Activated naive CD4-positive, alpha-beta T cell treated with anti-CD3 and anti-CD28 coated beads, Interleukin-2, amount 50 U/mL, for 72 hours (primary cell): ENCODE measurements at regions not wholly inside any gene's neighbourhood (a gene's known extent, or its start where the extent isn't known, plus 50 kb on each side); places are given as distances from the start of the nearest gene placed in this dataset.

Experiments used
- ATAC-seq, 2 donors: fragments of 150-1000 bp; cut with Tn5 transposase; 2 replicates each; pipeline ENCODE4 v1.10.0; 2021; ENCODE audit warnings: mild to moderate bottlenecking in 2 of 2, moderate library complexity in 2 of 2
- DNase-seq, 2 donors: peaks; one replicate each; pipeline ENCODE4 v3.0.0; 2021 to 2022; ENCODE audit warnings: low spot score in 2 of 2
- H3K27ac Mint-ChIP-seq, 2 donors: one replicate each; pipeline ENCODE4 v1.8.0; 2022; ENCODE audit warnings: mild to moderate bottlenecking in 2 of 2, mixed read lengths in 2 of 2
- H3K36me3 Mint-ChIP-seq, 2 donors: one replicate each; pipeline ENCODE4 v1.8.0; 2022; ENCODE audit warnings: mixed read lengths in 2 of 2
- H3K9me3 Mint-ChIP-seq, 2 donors: one replicate each; pipeline ENCODE4 v1.8.0; 2022; ENCODE audit warnings: mixed read lengths in 2 of 2

DNA sequence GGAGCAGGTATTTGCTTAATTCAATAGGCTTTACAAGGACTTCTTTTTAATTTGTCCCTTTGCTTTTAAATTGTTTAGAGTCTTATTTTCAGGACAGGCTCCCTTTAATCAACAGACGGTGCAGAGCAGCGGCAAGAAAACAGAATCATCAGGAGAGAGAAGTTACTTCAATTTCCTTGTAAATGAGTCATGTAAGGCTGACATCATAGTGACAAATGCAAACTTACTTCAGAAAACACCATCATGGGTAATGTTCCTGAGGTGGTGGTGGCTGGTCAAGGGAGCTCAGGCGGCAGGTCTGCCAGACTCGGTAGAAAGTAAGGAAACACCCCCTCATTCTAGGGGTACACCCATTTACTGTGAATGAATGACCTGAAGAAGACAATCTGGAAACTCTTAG lies 395.1 kb downstream of the FBXO15 start:
- no peak for ATAC-seq
- DNase-seq: no peak
- H3K36me3 Mint-ChIP-seq: no peaks in the 10 kb centered on the region
- H3K27ac Mint-ChIP-seq: no peak overlapping the region
- peaks cover 0 to 3% of the 10 kb centered on the region in 2 donors for H3K9me3 Mint-ChIP-seq

DNA sequence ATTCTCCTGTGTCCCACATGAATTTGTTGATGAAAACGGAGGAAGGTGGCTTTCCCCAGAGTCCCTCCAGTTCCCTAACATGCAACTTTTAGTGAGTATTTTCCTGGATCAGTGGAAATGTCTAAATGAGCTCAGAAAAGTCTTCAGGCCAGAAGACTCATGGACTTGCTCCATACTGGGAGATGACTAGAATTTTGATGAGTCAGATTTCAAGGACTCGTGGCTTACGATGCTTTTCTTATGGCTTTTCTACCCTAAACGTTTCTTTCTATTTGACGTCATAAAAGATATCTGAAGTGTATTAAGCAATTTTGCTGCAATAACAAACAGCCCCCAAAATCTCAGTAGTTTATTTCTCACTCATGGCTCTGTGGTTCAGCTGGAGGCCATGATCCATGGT lies 397.6 kb downstream of the FBXO15 start:
- Mint-ChIP-seq H3K36me3 (no peaks in the 10 kb centered on the region), H3K27ac (no peak overlapping the region), H3K9me3 (no peaks in the 10 kb centered on the region)
- no peak for DNase-seq
- no peak for ATAC-seq

DNA sequence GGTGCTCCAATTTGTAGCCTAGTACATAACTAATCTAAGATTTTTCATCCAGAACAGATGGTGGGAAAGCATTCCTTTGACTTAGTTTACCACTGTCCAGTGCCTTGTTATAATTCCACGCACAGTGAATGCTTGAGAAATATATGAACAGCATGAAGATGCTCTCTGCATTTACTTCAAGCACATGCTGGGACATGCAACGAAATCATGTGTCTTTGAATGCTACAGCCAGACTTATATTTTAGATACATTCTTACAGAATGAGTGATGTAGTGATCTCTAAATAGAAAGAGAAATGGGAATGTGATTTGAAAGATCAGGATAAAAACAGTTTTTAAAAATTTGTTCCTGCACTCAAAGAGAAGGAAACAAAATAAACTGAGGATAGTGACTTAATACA lies 398.3 kb downstream of the FBXO15 start:
- Mint-ChIP-seq H3K9me3 (no peaks in the 10 kb centered on the region), H3K27ac (no peak overlapping the region), H3K36me3 (no peaks in the 10 kb centered on the region)
- DNase-seq: no peak
- ATAC-seq: no peak

DNA sequence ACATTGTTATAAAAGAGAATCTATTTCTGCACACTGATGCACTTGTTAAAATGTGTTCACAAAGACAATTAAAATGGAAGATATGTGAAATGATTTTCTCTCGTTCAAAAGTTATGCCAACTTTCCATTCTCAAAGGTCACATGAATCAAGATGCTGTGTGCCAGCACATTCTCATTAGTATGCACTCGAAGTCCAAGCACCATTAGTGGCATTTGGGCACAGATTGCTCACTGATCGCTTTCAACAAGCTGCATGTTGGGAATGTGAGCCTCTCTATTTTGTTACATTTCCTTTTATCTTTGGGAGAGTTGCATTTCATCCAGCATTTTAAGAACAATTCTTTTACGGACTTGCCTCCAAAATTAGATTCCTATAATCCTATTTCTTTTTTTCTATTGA lies 398.9 kb downstream of the FBXO15 start:
- DNase-seq (no peak), ATAC-seq (no peak)
- peaks cover 0 to 2% of the 10 kb centered on the region in 2 donors for H3K9me3 Mint-ChIP-seq
- H3K36me3 Mint-ChIP-seq: no peaks in the 10 kb centered on the region
- no peak overlapping the region for H3K27ac Mint-ChIP-seq

DNA sequence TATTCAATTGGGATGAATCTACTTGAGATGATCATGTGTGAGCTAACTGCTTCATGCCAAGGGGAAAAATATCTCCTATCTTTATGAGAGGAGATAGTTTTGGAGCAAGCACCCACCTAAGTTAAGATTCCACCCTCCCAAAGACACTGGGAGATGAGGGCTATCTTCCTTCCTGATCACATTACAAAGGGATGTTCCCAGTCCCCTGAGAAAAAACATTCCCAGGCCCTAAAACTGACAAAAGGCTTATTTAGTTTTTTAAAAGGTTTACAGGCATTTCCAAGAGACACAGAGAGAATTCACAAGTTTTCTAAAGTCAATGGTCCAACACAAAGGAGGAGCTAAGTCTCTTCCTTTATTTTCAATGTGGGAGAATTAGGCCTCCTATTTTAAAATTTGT lies 401.5 kb downstream of the FBXO15 start:
- H3K27ac Mint-ChIP-seq: no peak overlapping the region
- no peak for DNase-seq
- no peak for ATAC-seq
- H3K36me3 Mint-ChIP-seq: no peaks in the 10 kb centered on the region
- peaks cover 0 to 3% of the 10 kb centered on the region in 2 donors for H3K9me3 Mint-ChIP-seq

DNA sequence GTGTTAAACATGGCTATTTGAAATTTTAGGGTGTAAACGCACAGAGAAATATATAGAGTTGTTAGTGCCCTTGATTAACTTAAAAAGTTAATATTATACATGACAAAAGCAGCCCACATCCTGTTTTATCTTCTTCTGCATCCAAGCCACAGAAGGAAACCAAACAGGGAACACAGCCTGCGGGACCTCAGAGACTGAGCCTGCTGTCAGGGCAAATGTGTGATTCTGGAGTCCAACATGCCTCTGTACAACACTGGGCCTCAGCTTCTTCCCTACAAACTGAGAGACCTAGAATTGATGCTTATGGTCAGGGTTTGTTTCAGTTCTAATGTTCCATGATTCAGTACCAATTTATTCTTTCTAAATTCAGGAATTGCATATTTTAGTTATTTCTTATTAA lies 404.7 kb downstream of the FBXO15 start:
- H3K36me3 Mint-ChIP-seq: no peaks in the 10 kb centered on the region
- no peak for DNase-seq
- H3K27ac Mint-ChIP-seq: no peak overlapping the region

DNA sequence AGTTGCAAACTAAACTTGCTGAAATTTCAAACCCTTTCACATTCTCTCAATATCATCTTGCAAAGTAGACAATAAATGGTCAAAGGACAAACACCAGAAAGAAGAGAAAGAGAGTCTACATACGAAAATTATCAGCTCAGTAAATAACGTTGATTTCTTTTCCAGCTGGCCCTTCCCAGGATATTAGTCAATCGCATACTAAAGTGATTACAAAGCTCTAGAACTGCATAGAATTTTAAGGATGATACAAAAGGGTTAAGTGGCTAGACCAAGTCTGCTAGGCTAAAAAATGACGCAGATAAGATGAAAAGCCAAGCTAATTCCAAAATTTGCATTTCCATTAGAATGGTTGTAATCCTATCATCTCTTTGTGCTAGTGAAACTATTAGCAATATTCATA lies 405.7 kb downstream of the FBXO15 start:
- DNase-seq (no peak), ATAC-seq (no peak)
- Mint-ChIP-seq H3K27ac (no peak overlapping the region), H3K9me3 (peaks cover 0 to 3% of the 10 kb centered on the region in 2 donors), H3K36me3 (no peaks in the 10 kb centered on the region)

More for the DNA sequence above, 404.7 kb downstream of the FBXO15 start:
- ATAC-seq: no peak
- H3K9me3 Mint-ChIP-seq: peaks cover 0 to 3% of the 10 kb centered on the region in 2 donors

DNA sequence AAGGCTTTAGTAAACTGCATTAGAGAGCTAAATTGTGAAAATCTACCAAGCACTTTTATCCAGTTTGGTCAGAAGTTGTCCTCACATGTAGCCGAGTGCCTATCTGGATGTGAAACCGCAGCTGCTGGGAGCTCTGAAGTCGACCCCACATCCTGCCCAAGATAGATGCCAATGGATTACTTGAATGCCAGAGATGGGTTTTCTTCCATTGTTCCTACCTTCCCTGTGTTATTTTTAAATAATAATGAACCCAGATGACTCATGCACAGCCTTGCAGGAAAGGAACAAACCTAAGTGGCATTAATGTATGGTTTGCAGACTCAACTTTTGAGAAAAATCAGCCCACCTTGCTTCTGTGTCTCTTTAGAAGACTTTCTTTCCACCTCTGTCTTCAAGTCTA lies 408.5 kb downstream of the FBXO15 start:
- DNase-seq (no peak), ATAC-seq (no peak)
- Mint-ChIP-seq H3K36me3 (no peaks in the 10 kb centered on the region), H3K27ac (no peak overlapping the region), H3K9me3 (peaks cover 0 to 9% of the 10 kb centered on the region in 2 donors)

DNA sequence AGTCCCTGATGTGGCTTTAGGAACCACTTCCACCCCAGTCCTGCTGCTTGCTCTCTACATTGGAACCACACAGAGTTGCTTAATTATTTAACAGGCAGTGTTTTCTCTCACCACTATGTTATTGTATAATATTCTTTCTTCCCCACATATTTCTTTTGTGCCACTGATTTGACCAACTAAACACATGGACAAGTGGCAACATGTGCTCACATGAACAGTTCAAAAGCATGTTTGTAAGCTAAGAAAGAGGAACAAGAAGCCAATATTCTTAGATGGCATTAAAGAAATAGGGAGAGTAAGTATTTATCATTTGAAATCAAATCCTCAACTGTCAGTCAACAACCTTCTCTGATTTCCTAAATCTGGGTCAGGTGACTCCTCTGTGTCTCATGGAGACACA lies 409.6 kb downstream of the FBXO15 start:
- Mint-ChIP-seq H3K36me3 (no peaks in the 10 kb centered on the region), H3K9me3 (peaks cover 0 to 6% of the 10 kb centered on the region in 2 donors), H3K27ac (no peak overlapping the region)
- DNase-seq: no peak
- ATAC-seq: no peak

DNA sequence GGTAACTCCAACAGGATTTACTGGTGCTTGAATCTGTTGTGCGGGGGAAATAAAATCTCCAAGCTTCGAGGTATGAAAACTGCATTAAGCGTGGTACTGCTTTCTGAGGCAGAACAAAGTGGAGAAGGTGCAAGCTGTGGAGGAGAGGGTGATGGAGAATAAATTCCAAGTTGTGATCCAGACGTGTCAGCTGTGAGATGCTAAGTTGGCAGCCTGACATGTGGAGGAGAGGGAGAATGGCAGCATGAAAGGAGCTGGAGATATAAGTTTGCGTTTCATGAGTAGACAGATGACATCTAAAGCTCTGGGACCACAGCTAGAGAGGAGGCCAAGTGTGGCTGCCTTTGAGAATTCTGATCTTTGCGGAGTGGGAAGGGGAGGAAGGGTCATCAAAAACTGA lies 411.8 kb downstream of the FBXO15 start:
- no peak for DNase-seq
- H3K27ac Mint-ChIP-seq: no peak overlapping the region
- H3K36me3 Mint-ChIP-seq: no peaks in the 10 kb centered on the region
- peaks cover 7 to 10% of the 10 kb centered on the region in 2 donors for H3K9me3 Mint-ChIP-seq
- ATAC-seq: no peak

DNA sequence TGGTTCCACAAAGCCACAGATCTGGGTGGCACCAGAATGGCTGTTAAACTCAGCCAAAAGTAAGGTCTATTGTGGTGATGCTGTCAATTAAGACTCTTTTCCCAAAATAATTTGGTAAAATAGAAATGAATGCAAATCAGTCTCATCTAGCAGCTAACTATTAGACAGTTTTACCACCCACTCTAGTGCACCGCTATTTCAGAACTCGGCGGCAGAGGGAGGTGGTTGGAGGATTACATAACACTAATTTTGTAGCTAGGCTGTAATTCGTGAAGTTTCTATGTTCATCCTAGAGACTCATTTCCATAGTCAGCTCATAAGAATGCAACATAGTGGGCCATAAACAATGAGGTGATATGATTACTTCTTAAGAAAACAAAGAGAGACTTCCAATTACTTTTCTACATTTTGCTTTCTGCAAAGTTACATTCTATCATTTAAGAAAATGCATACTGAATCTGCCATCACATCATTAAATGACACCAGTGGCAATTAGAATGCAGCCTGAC lies 413.8 kb downstream of the FBXO15 start:
- ATAC-seq (no peak), DNase-seq (no peak)
- no peak overlapping the region for H3K27ac Mint-ChIP-seq
- H3K9me3 Mint-ChIP-seq: peaks cover 9 to 11% of the 10 kb centered on the region in 2 donors
- H3K36me3 Mint-ChIP-seq: no peaks in the 10 kb centered on the region

DNA sequence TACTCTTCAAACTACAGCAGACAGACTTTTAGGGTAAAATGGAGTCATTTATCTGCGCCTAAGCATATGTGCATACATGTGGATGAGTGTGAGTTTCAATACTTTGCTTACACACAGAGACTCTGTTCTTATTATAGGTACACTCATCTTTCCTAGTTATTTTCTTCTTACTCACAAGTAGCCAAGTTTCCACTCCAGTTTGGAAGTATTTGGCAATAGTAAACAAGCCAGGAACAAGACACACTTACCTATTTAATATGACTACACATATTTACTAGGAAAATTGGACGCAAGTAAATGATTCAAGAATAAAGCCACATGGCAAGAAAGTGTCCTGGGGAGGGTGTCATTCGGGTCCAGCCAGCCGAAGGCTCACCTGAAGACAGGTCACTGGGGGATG lies 414.3 kb downstream of the FBXO15 start:
- no peak for ATAC-seq
- DNase-seq: no peak
- H3K27ac Mint-ChIP-seq: no peak overlapping the region
- no peaks in the 10 kb centered on the region for H3K36me3 Mint-ChIP-seq
- peaks cover 9 to 11% of the 10 kb centered on the region in 2 donors for H3K9me3 Mint-ChIP-seq

DNA sequence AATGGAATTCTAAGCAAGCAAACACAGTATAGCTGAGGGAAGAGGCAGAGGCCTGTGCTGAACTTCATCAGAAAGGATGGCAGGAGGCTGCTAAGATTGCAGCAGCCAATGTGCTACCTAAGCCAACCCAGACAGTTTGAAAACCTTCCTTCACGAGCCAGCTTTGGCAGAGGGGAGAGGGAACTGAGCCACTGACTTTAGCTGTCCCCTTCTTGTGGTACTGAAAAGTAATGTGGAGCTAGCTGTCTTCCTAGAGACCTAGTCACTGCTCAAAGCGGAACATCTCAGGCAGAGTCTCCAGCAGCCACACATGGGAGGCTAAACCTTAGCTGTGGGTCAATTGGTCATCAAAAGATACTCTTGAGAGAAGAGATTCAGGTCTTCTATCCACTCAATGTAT lies 419.0 kb downstream of the FBXO15 start:
- no peak for ATAC-seq
- H3K36me3 Mint-ChIP-seq: no peaks in the 10 kb centered on the region

DNA sequence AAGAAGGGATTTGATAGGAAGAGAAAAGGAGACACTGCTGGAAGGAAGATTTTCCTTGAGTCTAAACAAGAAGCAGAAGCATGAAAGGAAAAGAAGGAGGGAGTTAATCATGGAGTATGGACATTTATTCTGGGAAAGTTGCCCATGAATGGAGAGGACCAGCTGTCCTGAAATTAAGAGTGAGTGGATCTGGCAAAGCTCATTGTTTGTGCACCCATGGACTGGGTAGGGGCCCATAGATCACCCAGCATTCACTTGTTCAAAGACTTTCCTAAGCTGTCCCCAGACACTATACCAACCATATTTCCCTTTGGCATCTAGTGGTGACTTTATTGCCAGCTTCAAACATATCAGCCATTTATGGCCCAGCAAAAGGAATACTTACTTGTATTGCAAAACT lies 422.7 kb downstream of the FBXO15 start:
- H3K9me3 Mint-ChIP-seq: peaks cover 0 to under 1% of the 10 kb centered on the region in 2 donors
- H3K27ac Mint-ChIP-seq: no peak overlapping the region
- ATAC-seq (no peak), DNase-seq (no peak)
- no peaks in the 10 kb centered on the region for H3K36me3 Mint-ChIP-seq

More for the DNA sequence above, 419.0 kb downstream of the FBXO15 start:
- no peak for DNase-seq
- no peak overlapping the region for H3K27ac Mint-ChIP-seq
- peaks cover 5 to 9% of the 10 kb centered on the region in 2 donors for H3K9me3 Mint-ChIP-seq

DNA sequence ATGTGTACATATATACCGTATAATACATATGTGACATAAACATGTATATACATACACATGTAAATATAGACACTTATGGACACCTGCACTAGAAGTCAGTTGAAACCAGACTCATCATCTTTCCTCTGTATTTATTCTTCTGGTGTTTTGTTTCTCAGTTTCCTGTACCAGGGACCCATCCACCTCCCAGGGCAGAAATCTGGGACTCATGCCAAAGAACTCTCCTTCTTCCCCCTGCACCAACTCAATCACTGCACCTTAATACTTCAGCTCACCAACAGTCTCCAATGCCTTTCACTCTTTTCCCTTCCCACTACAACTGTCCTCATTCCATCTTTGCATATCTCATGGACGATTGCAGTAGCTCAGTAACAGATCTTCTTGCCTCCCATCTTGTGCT lies 428.0 kb downstream of the FBXO15 start:
- no peak for DNase-seq
- ATAC-seq: no peak
- Mint-ChIP-seq H3K9me3 (peaks cover 0 to 16% of the 10 kb centered on the region in 2 donors), H3K36me3 (no peaks in the 10 kb centered on the region), H3K27ac (no peak overlapping the region)

DNA sequence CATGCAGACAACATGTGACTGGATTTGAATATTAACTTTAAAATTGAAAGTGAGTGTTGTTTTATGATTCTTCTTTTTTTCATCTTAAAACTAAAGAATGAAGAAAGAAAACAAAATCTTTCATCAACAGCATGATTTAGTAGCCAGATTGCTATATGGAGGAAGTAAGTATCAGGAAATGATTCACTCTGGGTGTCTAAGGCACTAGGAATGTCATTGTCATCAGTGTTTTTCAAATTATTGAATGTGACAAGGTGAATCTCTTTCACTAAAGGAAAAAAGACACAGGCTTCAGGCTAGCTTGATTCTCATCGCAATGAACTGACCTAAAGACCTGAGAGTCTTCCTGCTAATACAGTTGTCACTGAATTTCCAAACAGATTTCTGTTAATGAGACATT lies 430.1 kb downstream of the FBXO15 start:
- no peaks in the 10 kb centered on the region for H3K36me3 Mint-ChIP-seq
- peaks cover 0 to 16% of the 10 kb centered on the region in 2 donors for H3K9me3 Mint-ChIP-seq
- H3K27ac Mint-ChIP-seq: no peak overlapping the region
- no peak for ATAC-seq
- no peak for DNase-seq

DNA sequence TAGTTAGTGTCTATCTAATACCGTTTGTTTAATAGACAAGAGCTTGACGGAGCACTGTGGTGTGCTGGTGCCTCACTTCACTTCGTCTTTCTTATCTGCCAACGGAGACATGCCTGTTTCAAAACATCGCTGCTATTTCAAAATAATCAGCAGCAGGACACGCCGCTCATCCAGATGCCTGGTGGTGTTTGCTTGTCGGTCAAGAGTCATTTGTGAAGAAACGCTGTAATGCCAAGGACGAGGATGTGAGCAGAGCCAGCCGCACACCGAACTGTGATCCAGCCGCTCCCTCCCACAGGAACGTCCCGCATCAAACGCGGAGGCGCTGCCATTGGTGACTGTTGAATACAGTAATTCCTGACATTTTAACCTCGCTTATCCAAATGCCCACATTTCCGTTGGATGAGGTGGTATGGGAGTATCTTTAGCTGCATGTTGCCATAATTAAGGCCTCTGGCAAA lies 432.4 kb downstream of the FBXO15 start:
- ATAC-seq (no peak), DNase-seq (no peak)
- Mint-ChIP-seq H3K36me3 (no peaks in the 10 kb centered on the region), H3K27ac (no peak overlapping the region), H3K9me3 (peaks cover 0 to 16% of the 10 kb centered on the region in 2 donors)

DNA sequence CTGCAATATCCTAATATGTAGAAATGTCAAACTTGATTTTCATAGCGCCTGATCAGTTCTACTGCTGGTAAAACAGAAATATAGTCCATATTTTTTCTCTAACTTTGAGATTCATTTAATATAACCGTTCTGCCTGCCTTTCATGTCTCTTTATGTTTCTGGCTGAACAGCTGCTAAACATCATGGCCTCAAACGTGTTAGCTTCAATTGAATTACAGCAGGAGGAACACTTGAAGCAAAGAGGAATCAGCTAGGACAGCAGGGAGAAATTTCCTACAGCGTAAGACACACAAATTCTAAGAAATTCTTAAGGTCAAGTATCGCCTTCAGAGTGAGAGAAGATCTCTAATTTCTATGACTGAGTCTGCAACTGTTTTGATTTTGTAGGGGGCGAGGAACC lies 433.2 kb downstream of the FBXO15 start:
- ATAC-seq (no peak), DNase-seq (no peak)
- Mint-ChIP-seq H3K36me3 (no peaks in the 10 kb centered on the region), H3K9me3 (peaks cover 0 to 12% of the 10 kb centered on the region in 2 donors), H3K27ac (no peak overlapping the region)

DNA sequence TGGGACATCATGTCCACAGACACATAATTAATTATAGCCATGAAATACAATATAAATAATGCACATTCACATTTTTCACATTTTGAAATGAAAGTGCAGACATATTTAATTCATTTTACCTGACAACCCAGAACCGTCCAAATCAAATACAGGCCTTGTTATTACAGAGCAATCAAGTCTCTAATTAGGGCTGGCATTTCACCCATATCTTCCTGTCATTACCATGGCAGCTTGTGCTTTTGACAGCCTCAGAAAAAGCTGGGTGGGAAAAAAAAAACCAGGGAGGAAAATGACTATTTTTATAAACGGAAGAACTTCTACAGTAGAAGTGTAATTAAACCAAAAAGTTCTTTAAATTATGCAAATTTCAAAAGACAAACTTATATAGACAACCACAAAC lies 436.4 kb downstream of the FBXO15 start:
- peaks cover 3 to 15% of the 10 kb centered on the region in 2 donors for H3K9me3 Mint-ChIP-seq
- no peaks in the 10 kb centered on the region for H3K36me3 Mint-ChIP-seq
- DNase-seq (no peak), ATAC-seq (no peak)
- H3K27ac Mint-ChIP-seq: no peak overlapping the region
